Ishikawa (cell line): ENCODE measurements at regions not wholly inside any gene's neighbourhood (a gene's known extent, or its start where the extent isn't known, plus 50 kb on each side); places are given as distances from the start of the nearest gene placed in this dataset.

Experiments used
- CEBPB ChIP-seq: IDR thresholded peaks from 2 replicates; pipeline ENCODE4 v1.6.1; 2012
- CREB1 ChIP-seq: IDR thresholded peaks from 2 replicates; pipeline ENCODE4 v1.6.1; 2012; ENCODE audit warnings: low read depth
- EGR1 ChIP-seq: IDR thresholded peaks from 2 replicates; pipeline ENCODE4 v1.6.1; 2012
- EP300 ChIP-seq: IDR thresholded peaks from 2 replicates; pipeline ENCODE4 v1.6.1; 2012; ENCODE audit warnings: borderline replicate concordance
- FOXM1 ChIP-seq: IDR thresholded peaks from 2 replicates; pipeline ENCODE4 v1.6.1; 2012; ENCODE audit warnings: low read depth, borderline replicate concordance
- NFIC ChIP-seq: IDR thresholded peaks from 2 replicates; pipeline ENCODE4 v1.6.1; 2012
- RAD21 ChIP-seq: IDR thresholded peaks from 2 replicates; pipeline ENCODE4 v1.6.1; 2012; ENCODE audit warnings: low read depth
- TAF1 ChIP-seq: IDR thresholded peaks from 2 replicates; pipeline ENCODE4 v1.6.1; 2012; ENCODE audit warnings: low read depth, mild to moderate bottlenecking
- TCF12 ChIP-seq: IDR thresholded peaks from 2 replicates; pipeline ENCODE4 v1.6.1; 2012; ENCODE audit warnings: low read depth
- TEAD4 ChIP-seq: IDR thresholded peaks from 2 replicates; pipeline ENCODE4 v1.6.1; 2012
- USF1 ChIP-seq: IDR thresholded peaks from 2 replicates; pipeline ENCODE4 v1.6.1; 2012
- YY1 ChIP-seq: IDR thresholded peaks from 2 replicates; pipeline ENCODE4 v1.6.1; 2012; ENCODE audit warnings: low read depth
- ZBTB7A ChIP-seq: IDR thresholded peaks from 2 replicates; pipeline ENCODE4 v1.6.1; 2012; ENCODE audit warnings: low read depth
- TF ChIP-seq, protein P1 (sequence below): IDR thresholded peaks from 2 replicates; pipeline ENCODE4 v1.6.1; 2012; ENCODE audit warnings: low read depth, mild to moderate bottlenecking
- TF ChIP-seq, protein P2 (sequence below): IDR thresholded peaks from 2 replicates; pipeline ENCODE4 v1.6.1; 2012

GRCh38 chr6:90663873-90664272 lies 77.0 kb upstream of the MAP3K7 start:
- TF ChIP-seq, protein P1, sequence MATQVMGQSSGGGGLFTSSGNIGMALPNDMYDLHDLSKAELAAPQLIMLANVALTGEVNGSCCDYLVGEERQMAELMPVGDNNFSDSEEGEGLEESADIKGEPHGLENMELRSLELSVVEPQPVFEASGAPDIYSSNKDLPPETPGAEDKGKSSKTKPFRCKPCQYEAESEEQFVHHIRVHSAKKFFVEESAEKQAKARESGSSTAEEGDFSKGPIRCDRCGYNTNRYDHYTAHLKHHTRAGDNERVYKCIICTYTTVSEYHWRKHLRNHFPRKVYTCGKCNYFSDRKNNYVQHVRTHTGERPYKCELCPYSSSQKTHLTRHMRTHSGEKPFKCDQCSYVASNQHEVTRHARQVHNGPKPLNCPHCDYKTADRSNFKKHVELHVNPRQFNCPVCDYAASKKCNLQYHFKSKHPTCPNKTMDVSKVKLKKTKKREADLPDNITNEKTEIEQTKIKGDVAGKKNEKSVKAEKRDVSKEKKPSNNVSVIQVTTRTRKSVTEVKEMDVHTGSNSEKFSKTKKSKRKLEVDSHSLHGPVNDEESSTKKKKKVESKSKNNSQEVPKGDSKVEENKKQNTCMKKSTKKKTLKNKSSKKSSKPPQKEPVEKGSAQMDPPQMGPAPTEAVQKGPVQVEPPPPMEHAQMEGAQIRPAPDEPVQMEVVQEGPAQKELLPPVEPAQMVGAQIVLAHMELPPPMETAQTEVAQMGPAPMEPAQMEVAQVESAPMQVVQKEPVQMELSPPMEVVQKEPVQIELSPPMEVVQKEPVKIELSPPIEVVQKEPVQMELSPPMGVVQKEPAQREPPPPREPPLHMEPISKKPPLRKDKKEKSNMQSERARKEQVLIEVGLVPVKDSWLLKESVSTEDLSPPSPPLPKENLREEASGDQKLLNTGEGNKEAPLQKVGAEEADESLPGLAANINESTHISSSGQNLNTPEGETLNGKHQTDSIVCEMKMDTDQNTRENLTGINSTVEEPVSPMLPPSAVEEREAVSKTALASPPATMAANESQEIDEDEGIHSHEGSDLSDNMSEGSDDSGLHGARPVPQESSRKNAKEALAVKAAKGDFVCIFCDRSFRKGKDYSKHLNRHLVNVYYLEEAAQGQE = 0 out of 2 replicates have a peak, but pooled peaks have one; percentile 20
- TF ChIP-seq ZBTB7A = no peak

GRCh38 chr6:90663106-90663505 lies 76.2 kb upstream of the MAP3K7 start:
- no peak for TF ChIP-seq USF1
- no peak for TF ChIP-seq FOXM1
- TF ChIP-seq CEBPB = no peak
- no peak for TF ChIP-seq TAF1
- no peak for TF ChIP-seq EGR1
- TF ChIP-seq, protein P1 = no peak
- no peak for TF ChIP-seq TEAD4
- TF ChIP-seq NFIC = no peak
- no peak for TF ChIP-seq ZBTB7A
- TF ChIP-seq, protein P2, sequence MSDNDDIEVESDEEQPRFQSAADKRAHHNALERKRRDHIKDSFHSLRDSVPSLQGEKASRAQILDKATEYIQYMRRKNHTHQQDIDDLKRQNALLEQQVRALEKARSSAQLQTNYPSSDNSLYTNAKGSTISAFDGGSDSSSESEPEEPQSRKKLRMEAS = no peak
- TF ChIP-seq YY1 = no peak
- no peak for TF ChIP-seq CREB1
- no peak for TF ChIP-seq EP300
- TF ChIP-seq TCF12 = no peak
- TF ChIP-seq RAD21 = no peak

DNA sequence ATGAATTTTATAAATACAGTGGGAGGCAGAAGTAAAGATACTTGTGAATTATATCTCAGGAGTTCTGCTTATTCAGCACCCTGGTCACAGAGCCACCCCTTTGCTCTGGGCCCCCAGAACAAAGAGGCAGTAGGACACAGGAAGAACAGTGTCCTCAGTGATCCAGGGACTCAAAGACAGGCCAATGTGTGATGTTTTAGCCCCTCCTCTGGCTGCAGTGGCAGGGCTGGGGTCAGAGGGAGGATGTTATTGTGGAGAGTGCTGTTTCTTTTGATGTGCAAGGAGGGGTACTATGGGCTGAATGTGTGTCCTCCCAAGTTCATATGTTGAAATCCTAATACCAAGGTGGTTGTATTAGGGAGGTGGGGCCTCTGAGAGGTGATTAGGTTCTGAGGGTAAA lies 74.1 kb upstream of the MAP3K7 start:
- TF ChIP-seq TAF1 = no peak
- TF ChIP-seq CEBPB = no peak
- TF ChIP-seq, protein P1 = no peak
- TF ChIP-seq EP300 = no peak
- no peak for TF ChIP-seq TEAD4
- no peak for TF ChIP-seq FOXM1
- no peak for TF ChIP-seq YY1
- no peak for TF ChIP-seq RAD21
- TF ChIP-seq TCF12 = no peak
- no peak for TF ChIP-seq NFIC
- TF ChIP-seq EGR1 = no peak
- TF ChIP-seq USF1 = no peak
- TF ChIP-seq CREB1 = no peak
- TF ChIP-seq ZBTB7A = no peak
- TF ChIP-seq, protein P2 = no peak

DNA sequence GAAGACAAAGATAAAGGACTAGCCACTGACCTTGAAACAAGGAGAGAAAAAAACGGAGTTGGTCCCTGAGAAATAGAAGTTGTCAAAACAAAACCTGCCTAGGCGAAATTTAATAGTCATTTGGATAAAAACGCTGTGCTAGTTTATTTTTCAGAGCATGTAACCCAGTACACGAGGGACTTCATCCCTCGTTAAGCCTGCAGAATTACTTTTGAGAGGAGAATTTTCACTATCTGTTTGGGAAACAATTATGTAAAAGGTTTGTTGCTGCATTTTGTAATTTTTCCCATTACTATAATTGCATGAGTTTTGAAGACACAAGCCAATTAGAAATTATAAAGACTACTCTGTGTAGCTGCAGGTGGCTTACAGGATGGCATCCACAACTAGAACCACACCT lies 71.6 kb upstream of the MAP3K7 start:
- TF ChIP-seq RAD21 = no peak
- TF ChIP-seq EGR1 = no peak
- no peak for TF ChIP-seq TEAD4
- no peak for TF ChIP-seq YY1
- TF ChIP-seq TCF12 = no peak
- no peak for TF ChIP-seq CEBPB

DNA sequence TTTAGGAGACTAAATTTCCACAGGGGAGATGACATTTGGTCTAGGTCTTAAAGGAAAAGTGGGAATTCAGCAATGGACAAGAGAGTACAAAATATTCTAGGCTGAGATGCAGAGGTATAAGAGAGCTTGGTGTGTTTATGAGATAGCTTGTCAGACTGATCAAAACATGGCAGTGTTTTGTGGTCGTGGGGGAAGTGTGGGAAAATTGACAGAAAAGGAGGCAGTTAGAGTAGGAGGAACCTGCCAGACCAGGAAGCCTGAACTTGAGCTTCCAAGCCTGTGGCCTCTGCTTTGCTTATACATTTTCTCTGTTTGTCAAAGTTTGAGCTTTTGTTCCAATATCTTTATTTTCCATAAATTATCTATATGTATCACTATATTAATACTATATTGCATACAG lies 69.5 kb upstream of the MAP3K7 start:
- TF ChIP-seq YY1 = no peak
- no peak for TF ChIP-seq EGR1
- no peak for TF ChIP-seq TCF12
- TF ChIP-seq ZBTB7A = no peak
- TF ChIP-seq USF1 = no peak
- TF ChIP-seq NFIC = no peak
- no peak for TF ChIP-seq CREB1
- TF ChIP-seq FOXM1 = no peak
- TF ChIP-seq CEBPB = no peak
- TF ChIP-seq EP300 = no peak
- TF ChIP-seq, protein P2 = no peak
- TF ChIP-seq, protein P1 = no peak
- TF ChIP-seq TEAD4 = no peak
- TF ChIP-seq TAF1 = no peak
- no peak for TF ChIP-seq RAD21
